Activated CD4-positive, alpha-beta T cell treated with anti-CD3 and anti-CD28 coated beads, Interleukin-2, amount 50 U/mL, for 48 hours (primary cell): ENCODE measurements at regions not wholly inside any gene's neighbourhood (a gene's known extent, or its start where the extent isn't known, plus 50 kb on each side); places are given as distances from the start of the nearest gene placed in this dataset.
A peak's percentile ranks its signal among the peaks of the same experiment; 100 is the strongest.
"Not testable (repeated sequence)": the region's sequence is repeated elsewhere in the genome, so short reads cannot be mapped to it uniquely, and the experiment has no call there.

Experiments used
- DNase-seq, 2 experiments: peaks; one replicate each; pipeline ENCODE4 v3.0.0-alpha.2; 2020

DNA sequence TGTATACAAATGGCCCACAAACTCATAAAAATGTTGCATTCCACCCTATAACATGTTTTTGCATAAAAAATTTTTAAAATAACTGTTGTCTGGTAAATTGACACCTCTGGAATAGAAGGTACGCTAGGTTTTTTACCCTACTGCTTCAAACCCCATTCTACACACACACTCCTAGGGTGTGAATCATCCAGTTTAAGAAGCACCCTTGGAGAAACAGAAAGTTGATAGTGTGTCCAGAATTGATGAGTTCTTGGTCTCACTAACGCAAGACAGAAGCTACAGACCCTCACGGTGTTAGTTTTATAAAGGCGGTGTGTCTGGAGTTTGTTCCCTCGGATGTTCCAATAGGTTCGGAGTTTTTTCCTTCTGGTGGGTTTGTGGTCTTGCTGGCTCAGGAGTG is 158.5 kb downstream of the KLRB1 start:
- no peak for DNase-seq

- not testable (repeated sequence) for DNase-seq
These were observed 159.1 kb downstream of the KLRB1 start for GRCh38 chr12:9448648-9449047.

DNA sequence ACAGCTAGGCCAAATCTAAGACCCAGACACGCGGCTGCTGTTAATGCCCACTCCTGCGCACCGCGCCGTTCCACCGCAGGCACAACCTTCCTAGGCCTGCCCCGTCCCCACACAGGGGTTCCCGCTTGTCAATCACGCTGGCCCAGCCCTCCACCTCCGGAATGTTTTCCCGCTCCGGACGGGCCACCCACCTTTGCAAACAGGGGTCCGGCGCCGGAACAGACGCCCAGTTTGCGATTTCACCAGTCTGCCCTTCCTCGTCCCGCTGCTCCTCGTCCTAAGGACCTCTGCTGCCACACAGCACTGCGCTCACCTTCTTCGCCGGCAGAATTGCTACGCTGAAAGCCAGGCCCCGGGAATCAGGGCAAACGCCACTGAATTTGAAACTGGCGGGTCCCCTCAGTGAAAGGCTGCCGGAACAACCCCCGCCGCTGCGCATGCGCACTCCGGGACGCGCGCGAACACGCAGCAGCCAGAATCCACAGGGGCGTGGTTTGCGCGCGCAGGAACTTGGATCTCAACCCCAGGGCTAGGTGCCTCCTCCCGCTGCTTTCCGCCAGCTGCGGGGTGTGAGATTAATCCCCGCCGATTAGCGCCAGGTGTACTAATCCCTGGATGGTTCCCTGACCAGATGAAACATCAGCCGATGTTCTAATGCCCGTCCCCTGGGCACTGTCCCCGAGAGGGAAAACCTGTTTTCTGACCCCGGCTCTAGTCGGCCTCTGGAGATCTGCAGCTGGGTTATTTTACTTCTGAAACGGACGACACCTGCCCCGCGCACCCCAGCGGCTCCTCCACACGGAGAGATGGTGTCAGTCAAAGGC is 159.7 kb downstream of the KLRB1 start:
- DNase-seq, result peak; percentile 92 to 94

DNA sequence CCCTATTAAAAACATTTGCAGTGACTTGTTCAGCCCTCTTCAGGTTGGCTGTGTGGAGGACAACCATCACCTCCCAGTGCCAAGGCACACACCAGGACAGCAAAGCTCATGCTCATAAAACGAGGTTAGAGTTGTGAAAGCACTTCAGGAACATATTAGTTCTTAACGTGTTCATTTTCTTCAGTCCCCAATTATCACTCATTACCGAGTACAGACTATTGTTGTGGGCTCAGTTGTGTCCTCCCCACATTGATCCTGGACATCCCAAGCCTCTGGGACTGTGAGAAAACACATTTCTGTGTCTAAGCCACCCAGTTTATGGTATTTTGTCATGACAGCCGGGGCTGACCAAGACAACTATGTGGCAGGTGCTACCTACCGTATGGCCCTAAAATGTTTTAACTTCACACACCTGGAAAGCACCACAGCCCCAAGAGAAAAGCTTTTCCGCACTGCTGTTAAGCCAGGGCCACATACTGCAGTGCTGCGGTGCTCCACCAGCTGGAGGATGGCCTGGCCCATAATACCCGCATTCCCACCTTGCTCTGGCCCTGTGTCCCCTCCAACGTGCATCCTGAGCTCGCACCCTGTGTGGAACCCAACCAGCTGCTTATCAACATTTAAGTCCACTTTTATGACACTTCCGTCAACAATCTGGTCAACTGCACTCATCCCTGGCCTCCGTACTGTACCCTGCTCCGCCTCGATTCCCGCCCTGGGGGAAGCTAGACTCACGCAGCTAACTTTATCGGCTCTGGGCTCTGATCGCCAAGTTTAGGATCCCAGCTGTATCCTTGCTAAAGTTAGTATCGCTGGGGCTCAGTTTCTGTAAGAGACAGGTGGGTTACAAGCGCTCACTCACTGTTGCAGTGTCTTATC is 160.6 kb downstream of the KLRB1 start:
- not testable (repeated sequence) for DNase-seq

DNA sequence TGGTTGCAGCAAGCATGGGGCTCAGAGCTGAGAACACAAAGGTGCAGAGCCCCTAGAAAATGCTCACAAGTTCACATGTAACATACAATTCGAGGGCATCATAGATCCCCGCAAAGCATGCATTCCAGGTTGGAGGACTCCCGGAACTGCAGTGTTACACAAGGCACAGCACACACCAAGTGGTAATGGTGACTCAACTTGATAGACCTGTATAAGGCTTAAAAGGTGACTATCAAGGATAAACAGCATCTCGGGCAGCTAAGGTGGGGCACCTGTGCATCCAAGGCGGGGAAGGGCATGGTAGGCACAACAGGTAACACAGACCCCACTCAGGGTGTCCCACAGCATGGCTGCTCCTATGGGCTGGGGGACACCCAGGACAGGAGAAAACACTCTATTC is 167.3 kb downstream of the KLRB1 start:
- not testable (repeated sequence) for DNase-seq

- not testable (repeated sequence) for DNase-seq
These were observed 172.0 kb downstream of the KLRB1 start for GRCh38 chr12:9435682-9436081.

DNA sequence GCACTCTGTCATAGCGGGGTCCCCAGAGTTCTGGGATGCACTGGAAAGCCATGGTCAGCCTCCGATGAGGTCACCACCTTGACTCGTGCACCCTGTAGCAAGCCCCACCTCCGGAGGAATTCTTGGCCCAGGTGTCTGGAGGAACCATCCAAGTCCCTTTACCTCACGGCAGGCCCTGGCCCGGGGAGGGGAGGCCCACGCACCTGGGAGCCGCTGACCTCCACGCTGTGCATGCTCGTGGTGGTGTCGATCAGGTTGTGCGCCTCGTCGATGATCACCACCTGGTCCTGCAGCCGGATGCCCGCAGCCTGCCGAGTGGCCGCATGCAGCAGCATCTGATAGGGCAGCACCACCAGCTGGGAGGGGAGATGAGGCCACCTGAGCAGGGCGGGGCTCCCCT is 177.3 kb downstream of the KLRB1 start:
- DNase-seq, result not testable (repeated sequence)

DNA sequence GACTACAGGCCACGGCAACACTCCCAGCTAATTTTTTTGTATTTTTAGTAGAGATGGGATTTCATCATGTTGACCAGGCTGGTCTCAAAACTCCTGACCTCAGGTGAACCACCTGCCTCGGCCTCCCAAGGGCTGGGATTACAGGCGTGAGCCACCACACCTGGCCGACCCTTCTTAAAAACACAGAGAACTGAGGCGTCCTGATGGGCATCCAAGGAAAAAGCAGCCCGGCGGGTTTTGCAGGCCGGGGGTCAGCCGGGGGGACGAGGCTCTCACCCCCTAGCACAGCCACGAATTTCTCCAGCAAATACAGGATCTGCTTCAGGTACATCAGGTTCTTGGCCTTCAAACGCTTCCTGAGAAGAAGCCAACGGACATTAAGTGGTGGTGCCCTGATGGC is 178.9 kb downstream of the KLRB1 start:
- DNase-seq, result not testable (repeated sequence)

GRCh38 chr12:9425429-9425828 is 182.3 kb downstream of the KLRB1 start:
- not testable (repeated sequence) for DNase-seq

DNA sequence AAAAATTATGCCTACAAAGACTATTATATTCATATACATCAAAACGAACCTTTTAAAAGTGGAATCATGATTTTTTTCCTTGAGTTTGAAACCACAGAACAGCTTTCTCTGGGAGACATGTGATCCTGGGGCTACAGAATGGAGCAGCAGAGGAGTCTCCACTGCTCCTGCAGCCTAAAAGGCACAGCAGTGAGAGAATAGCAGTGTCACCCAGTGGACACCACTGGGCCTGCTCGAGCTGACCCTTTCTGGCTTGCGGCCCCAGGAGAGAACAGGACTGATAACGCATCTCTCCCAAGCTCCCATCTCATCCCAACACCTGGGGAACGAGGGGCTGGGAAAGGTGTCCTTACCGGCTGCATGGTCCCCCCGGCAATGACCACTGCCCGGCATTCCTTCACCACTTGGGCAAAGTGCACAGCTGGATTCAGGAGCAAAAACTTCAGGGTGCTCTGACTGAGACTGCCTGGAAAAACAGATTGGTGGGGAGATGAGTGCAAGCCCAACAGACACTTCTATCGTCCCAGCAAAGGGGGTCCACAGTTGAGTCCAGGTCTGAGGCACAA is 183.5 kb downstream of the KLRB1 start:
- DNase-seq, result not testable (repeated sequence)

DNA sequence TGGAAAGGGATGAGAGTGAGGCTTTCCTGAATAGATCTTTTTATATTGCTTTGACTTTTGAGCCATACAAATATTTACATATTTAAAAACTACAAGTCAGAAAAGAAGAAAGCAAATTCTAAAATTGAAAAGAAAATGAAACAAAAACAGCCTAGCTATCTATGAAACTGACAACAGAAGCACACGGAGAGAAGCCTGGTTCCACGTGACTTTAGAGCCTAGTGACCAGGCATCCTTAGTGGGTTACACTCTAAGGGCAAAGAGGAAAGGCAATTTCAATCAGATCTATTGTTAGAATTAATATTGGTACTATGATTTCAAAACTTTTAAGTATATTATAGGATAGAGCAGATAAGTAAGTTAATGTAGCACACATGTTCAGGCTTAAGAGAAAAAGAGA is 185.0 kb downstream of the KLRB1 start:
- not testable (repeated sequence) for DNase-seq

GRCh38 chr12:9421520-9422086 is 186.1 kb downstream of the KLRB1 start:
- DNase-seq, result not testable (repeated sequence)

GRCh38 chr12:9420817-9421519 is 186.7 kb downstream of the KLRB1 start:
- DNase-seq, result not testable (repeated sequence)

DNA sequence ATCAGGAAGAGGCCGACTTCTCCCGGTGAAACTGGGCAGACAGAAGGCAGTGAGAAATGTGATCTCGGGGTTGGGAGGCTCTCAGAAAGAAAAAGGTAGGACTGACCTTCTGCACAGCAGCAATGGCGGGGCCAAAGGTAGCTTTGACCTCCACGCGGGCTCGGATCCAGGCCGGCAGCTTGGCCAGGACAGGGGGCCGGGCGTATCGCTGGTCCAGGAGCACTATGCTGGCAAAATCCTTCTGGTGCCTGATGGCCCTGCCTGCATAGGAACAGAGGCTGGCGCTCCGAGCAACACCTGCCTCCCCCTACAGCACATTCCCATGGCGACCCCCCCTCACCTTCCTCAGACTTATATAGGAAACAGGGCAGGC is 189.1 kb downstream of the KLRB1 start:
- not testable (repeated sequence) for DNase-seq

- not testable (repeated sequence) for DNase-seq
These were observed 189.6 kb downstream of the KLRB1 start for GRCh38 chr12:9417947-9418668.

DNA sequence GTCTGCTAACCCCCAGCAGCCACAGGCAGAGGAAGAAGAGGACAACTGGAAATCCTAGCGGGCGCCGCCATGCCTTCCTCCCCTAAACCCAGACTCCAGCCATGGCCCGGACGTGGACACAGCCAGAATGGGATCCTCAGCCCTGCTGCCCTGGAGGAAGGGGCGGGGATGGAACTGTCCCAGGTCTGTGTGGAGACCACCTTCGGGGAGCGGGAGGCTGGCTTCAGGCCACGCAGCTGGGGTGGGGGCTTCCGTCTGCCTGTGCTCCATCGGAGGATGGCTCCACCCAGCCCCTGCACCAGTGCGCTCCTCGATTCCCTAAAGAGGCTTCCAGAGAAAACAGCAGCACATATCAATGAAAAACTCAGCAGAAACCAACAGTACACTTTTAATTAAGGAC is 190.4 kb downstream of the KLRB1 start:
- not testable (repeated sequence) for DNase-seq

GRCh38 chr12:9416346-9416745 is 191.4 kb downstream of the KLRB1 start:
- not testable (repeated sequence) for DNase-seq

GRCh38 chr12:9415898-9416297 is 191.8 kb downstream of the KLRB1 start:
- not testable (repeated sequence) for DNase-seq

GRCh38 chr12:9413862-9414261 is 193.9 kb downstream of the KLRB1 start:
- not testable (repeated sequence) for DNase-seq

GRCh38 chr12:9412459-9412858 is 195.3 kb downstream of the KLRB1 start:
- DNase-seq, result not testable (repeated sequence)

GRCh38 chr12:9411616-9412268 is 196.0 kb downstream of the KLRB1 start:
- not testable (repeated sequence) for DNase-seq
